ENCODE measurements at regions not wholly inside any gene's neighbourhood (a gene's known extent, or its start where the extent isn't known, plus 50 kb on each side); places are given as distances from the start of the nearest gene placed in this dataset.
"Not testable (repeated sequence)": the region's sequence is repeated elsewhere in the genome, so short reads cannot be mapped to it uniquely, and the experiment has no call there.

GRCh38 chr1:104196136-104196535, 446.4 kb downstream of the AMY1C start:
- H2AFZ ChIP-seq (ENCODE audit: low read length) = no peak overlapping the region
- no peaks in the 10 kb centered on the region for H3K4me1 ChIP-seq (ENCODE audit: low read length)
- TF ChIP-seq EZH2phosphoT487 (IDR thresholded peaks at IDR 0.05; ENCODE audit: low read length) = no peak
- TF ChIP-seq CTCF (IDR thresholded peaks at IDR 0.05; ENCODE audit: low read length) = no peak
- TF ChIP-seq EZH2 (optimal IDR thresholded peaks at IDR 0.05; ENCODE audit: low read depth, low read length) = no peak
- H3K27ac ChIP-seq (ENCODE audit: low read length) = no peak overlapping the region
- H3K79me2 ChIP-seq (ENCODE audit: low read length) = no peaks in the 10 kb centered on the region
- no peaks in the 10 kb centered on the region for H3K9me3 ChIP-seq (replicated peaks; ENCODE audit: insufficient read depth, low read length)
- no peak overlapping the region for H3K9ac ChIP-seq (ENCODE audit: low read length)
- H3K36me3 ChIP-seq (replicated peaks; ENCODE audit: insufficient read depth, low read length) = no peaks in the 10 kb centered on the region
- H3K4me2 ChIP-seq (ENCODE audit: low read depth, low read length) = no peak overlapping the region
- H3F3A ChIP-seq (ENCODE audit: insufficient read depth, low read length) = no peaks in the 10 kb centered on the region
- no peak for DNase-seq
- no peaks in the 10 kb centered on the region for H4K20me1 ChIP-seq (ENCODE audit: insufficient read depth, low read length)
- no peak overlapping the region for H3K4me3 ChIP-seq (ENCODE audit: low read length)
- no peaks in the 10 kb centered on the region for H3K9me2 ChIP-seq (replicated peaks; ENCODE audit: insufficient read depth, low read length)
- no peaks in the 10 kb centered on the region for H3K27me3 ChIP-seq (replicated peaks; ENCODE audit: insufficient read depth, low read length)

- no peak overlapping the region for H2AFZ ChIP-seq (ENCODE audit: low read length)
- no peak for TF ChIP-seq EZH2 (optimal IDR thresholded peaks at IDR 0.05; ENCODE audit: low read depth, low read length)
- no peak for TF ChIP-seq EZH2phosphoT487 (IDR thresholded peaks at IDR 0.05; ENCODE audit: low read length)
- no peak for TF ChIP-seq CTCF (IDR thresholded peaks at IDR 0.05; ENCODE audit: low read length)
Observed at GRCh38 chr1:104197516-104197915, 447.8 kb downstream of the AMY1C start.

GRCh38 chr1:104212239-104212638, 462.5 kb downstream of the AMY1C start:
- H3K4me3 ChIP-seq (ENCODE audit: low read length) = no peak overlapping the region
- H4K20me1 ChIP-seq (ENCODE audit: insufficient read depth, low read length) = no peaks in the 10 kb centered on the region
- H3K36me3 ChIP-seq (replicated peaks; ENCODE audit: insufficient read depth, low read length) = no peaks in the 10 kb centered on the region
- no peaks in the 10 kb centered on the region for H3K79me2 ChIP-seq (ENCODE audit: low read length)
- DNase-seq = no peak
- no peak for TF ChIP-seq CTCF (IDR thresholded peaks at IDR 0.05; ENCODE audit: low read length)
- TF ChIP-seq EZH2 (optimal IDR thresholded peaks at IDR 0.05; ENCODE audit: low read depth, low read length) = no peak
- TF ChIP-seq EZH2phosphoT487 (IDR thresholded peaks at IDR 0.05; ENCODE audit: low read length) = no peak
- no peaks in the 10 kb centered on the region for H3K4me1 ChIP-seq (ENCODE audit: low read length)
- no peaks in the 10 kb centered on the region for H3F3A ChIP-seq (ENCODE audit: insufficient read depth, low read length)
- no peak overlapping the region for H3K9ac ChIP-seq (ENCODE audit: low read length)
- no peak overlapping the region for H3K4me2 ChIP-seq (ENCODE audit: low read depth, low read length)
- H3K9me2 ChIP-seq (replicated peaks; ENCODE audit: insufficient read depth, low read length) = no peaks in the 10 kb centered on the region
- H3K27ac ChIP-seq (ENCODE audit: low read length) = no peak overlapping the region
- no peaks in the 10 kb centered on the region for H3K9me3 ChIP-seq (replicated peaks; ENCODE audit: insufficient read depth, low read length)
- H3K27me3 ChIP-seq (replicated peaks; ENCODE audit: insufficient read depth, low read length) = no peaks in the 10 kb centered on the region
- no peak overlapping the region for H2AFZ ChIP-seq (ENCODE audit: low read length)

More at GRCh38 chr1:104197516-104197915, 447.8 kb downstream of the AMY1C start:
- Histone ChIP-seq H3K27me3 (replicated peaks; ENCODE audit: insufficient read depth, low read length) (no peaks in the 10 kb centered on the region), H3K4me2 (ENCODE audit: low read depth, low read length) (no peak overlapping the region), H3K4me3 (ENCODE audit: low read length) (no peak overlapping the region), H3K79me2 (ENCODE audit: low read length) (no peaks in the 10 kb centered on the region), H3K9me2 (replicated peaks; ENCODE audit: insufficient read depth, low read length) (no peaks in the 10 kb centered on the region), H3K36me3 (replicated peaks; ENCODE audit: insufficient read depth, low read length) (no peaks in the 10 kb centered on the region), H3K9me3 (replicated peaks; ENCODE audit: insufficient read depth, low read length) (no peaks in the 10 kb centered on the region), H4K20me1 (ENCODE audit: insufficient read depth, low read length) (no peaks in the 10 kb centered on the region), H3K4me1 (ENCODE audit: low read length) (no peaks in the 10 kb centered on the region), H3K27ac (ENCODE audit: low read length) (no peak overlapping the region), H3F3A (ENCODE audit: insufficient read depth, low read length) (no peaks in the 10 kb centered on the region), H3K9ac (ENCODE audit: low read length) (no peak overlapping the region)
- no peak for DNase-seq

GRCh38 chr1:104217395-104217986, 467.8 kb downstream of the AMY1C start:
- H3K9me3 ChIP-seq (replicated peaks; ENCODE audit: insufficient read depth, low read length); H4K20me1 ChIP-seq (ENCODE audit: insufficient read depth, low read length); H3K27ac ChIP-seq (ENCODE audit: low read length); H2AFZ ChIP-seq (ENCODE audit: low read length); H3K27me3 ChIP-seq (replicated peaks; ENCODE audit: insufficient read depth, low read length); H3K9me2 ChIP-seq (replicated peaks; ENCODE audit: insufficient read depth, low read length); H3K36me3 ChIP-seq (replicated peaks; ENCODE audit: insufficient read depth, low read length); H3F3A ChIP-seq (ENCODE audit: insufficient read depth, low read length); H3K4me2 ChIP-seq (ENCODE audit: low read depth, low read length); H3K4me1 ChIP-seq (ENCODE audit: low read length); H3K9ac ChIP-seq (ENCODE audit: low read length); H3K79me2 ChIP-seq (ENCODE audit: low read length); DNase-seq; H3K4me3 ChIP-seq (ENCODE audit: low read length): not testable (repeated sequence)

Measured in MM.1S (cell line).